Activated T-cell treated with anti-CD3 and anti-CD28 coated beads for 24 hours (primary cell): ENCODE measurements at regions not wholly inside any gene's neighbourhood (a gene's known extent, or its start where the extent isn't known, plus 50 kb on each side); places are given as distances from the start of the nearest gene placed in this dataset.

Experiments used
- DNase-seq: peaks from one replicate; pipeline ENCODE4 v3.0.0-alpha.2; 2020; ENCODE audit warnings: low read depth

DNA sequence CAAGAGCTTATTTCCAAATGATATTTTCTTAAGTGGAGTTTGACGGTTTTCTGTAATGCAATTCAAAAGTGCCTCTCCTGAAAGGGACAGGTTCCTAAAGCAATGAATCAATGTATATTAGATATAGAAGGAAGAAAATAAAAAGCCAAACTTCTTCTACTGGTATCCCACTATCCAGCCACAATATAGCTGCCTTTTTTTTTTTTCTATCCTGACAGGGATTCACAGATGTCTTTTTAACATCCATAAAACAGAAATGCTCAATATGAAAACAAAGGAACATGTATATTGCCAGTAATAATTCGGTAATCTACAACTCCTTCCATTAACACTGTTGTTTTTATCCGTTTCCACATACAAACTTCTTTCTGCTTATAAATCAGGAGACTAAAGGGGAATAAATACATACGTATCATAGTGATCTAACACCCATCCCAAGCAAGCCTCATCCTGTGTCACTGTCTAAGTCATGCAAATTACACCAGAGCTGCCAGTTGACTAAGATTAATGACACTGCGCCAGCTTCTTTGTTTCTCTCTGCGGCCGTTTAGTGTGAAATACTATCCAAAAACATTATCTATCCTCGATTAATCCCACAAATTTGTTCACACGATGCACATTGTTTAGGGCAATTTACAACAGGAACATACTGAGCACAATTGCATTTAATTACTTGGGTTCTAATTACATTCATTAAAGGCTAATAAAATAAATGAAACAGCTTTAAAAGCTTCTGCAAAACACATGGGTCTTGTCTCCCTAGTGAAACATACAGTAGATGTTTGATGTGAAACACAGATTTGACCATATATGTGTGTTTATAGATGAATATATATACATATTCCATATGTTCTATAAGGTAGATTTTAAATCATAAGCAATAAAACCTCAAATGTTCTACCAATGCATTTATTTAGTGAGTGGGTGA, 51.9 kb upstream of the CDIN1 start:
- no peak for DNase-seq

DNA sequence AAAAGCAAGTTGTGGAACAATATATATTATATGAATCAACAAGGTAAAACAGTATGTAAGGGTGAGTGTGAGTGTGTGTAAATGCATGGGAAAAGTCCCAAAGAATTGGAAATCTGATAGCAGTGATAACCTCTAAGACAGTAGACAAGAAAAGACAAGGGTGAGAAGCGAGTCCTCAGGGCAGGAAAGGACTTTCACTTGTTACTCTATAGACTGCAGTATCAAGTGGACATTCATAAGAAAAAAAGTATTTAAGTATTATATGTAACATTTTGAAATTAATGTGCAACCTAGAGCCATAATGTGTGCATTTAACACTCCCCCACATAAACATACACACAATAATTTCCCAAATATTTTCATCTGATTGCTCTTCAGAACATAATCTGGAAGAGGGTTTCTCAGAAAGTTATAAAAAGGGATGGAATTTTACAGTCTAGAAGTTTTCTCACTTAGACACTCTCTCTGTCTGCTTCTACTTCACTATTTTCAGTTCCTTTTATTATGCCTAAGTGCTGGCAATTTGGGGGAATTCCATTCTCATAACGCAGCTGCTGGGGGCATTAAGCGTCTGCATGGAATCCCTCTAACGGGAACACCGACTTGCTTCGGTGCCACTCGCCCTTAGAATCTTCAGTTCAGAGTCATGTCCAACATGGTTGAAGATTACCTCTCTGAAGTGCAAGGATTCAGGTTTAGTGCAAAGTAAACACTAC, 50.0 kb upstream of the CDIN1 start:
- no peak for DNase-seq
